ENCODE measurements at regions not wholly inside any gene's neighbourhood (a gene's known extent, or its start where the extent isn't known, plus 50 kb on each side); places are given as distances from the start of the nearest gene placed in this dataset.

DNA sequence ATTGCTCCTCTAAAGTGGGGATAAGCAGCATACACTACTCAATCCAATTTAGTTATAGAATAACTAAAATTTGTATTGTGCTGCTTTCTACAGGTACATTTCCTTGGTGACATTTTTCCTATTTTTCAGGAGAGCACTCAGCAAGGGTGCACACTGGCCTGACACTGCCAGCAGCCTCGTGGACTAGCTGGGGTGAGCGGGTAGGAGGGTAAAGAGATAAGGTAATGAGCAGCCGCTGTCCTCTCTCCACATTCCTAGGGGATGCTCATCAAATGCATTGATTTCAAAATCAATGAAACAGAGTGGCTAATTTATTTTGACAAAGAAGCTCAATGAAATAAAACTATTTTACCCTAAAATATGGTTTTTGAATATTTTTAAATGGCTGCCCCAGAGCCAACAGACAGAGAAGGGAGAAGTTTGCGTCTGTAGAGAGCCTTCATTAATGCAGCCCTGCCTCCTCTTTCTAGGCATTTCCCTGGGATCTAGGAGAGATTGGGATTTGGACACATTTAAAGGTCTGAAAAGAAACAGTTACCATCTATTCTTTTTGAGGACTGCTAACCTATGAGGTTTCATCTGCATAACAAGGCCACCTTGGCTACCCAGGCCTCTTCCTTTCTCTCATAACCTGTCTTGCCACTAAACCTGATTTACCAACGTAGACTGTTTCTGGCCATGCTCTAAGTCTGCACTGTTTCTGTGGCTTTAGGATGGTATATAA is 561.0 kb downstream of the IPMK start:
- in situ Hi-C loops (cut with HindIII; ENCODE audit: low pct_ligation_motif_present, low sequenced_read_pairs) = no loop called here
- TF ChIP-seq CTCF (IDR thresholded peaks at IDR 0.05; ENCODE audit: low read depth, low read length, missing control alignments) = no peak
- H3K27me3 ChIP-seq (replicated peaks) = no peaks in the 10 kb centered on the region

GRCh38 chr10:57706016-57706415 is 561.7 kb downstream of the IPMK start:
- in situ Hi-C loops (cut with HindIII; ENCODE audit: low pct_ligation_motif_present, low sequenced_read_pairs) = no loop called here
- Histone ChIP-seq H3K27me3 (replicated peaks) (no peaks in the 10 kb centered on the region), H3K4me3 (ENCODE audit: low read depth, low read length) (no peak overlapping the region), H3K36me3 (replicated peaks) (no peaks in the 10 kb centered on the region), H3K27ac (no peak overlapping the region)
- no peak for DNase-seq
- no peak for TF ChIP-seq CTCF (IDR thresholded peaks at IDR 0.05; ENCODE audit: low read depth, low read length, missing control alignments)

More for the DNA sequence above, 561.0 kb downstream of the IPMK start:
- no peak overlapping the region for H3K27ac ChIP-seq
- no peak for DNase-seq
- no peaks in the 10 kb centered on the region for H3K36me3 ChIP-seq (replicated peaks)
- H3K4me3 ChIP-seq (ENCODE audit: low read depth, low read length) = no peak overlapping the region

GRCh38 chr10:57699944-57700343 is 567.8 kb downstream of the IPMK start:
- H3K27me3 ChIP-seq (replicated peaks) = no peaks in the 10 kb centered on the region
- no peak overlapping the region for H3K27ac ChIP-seq
- peak; percentile 47 for DNase-seq
- H3K36me3 ChIP-seq (replicated peaks) = no peaks in the 10 kb centered on the region
- no peak overlapping the region for H3K4me3 ChIP-seq (ENCODE audit: low read depth, low read length)
- TF ChIP-seq CTCF (IDR thresholded peaks at IDR 0.05; ENCODE audit: low read depth, low read length, missing control alignments) = no peak
- in situ Hi-C loops (cut with HindIII; ENCODE audit: low pct_ligation_motif_present, low sequenced_read_pairs) = no loop called here

DNA sequence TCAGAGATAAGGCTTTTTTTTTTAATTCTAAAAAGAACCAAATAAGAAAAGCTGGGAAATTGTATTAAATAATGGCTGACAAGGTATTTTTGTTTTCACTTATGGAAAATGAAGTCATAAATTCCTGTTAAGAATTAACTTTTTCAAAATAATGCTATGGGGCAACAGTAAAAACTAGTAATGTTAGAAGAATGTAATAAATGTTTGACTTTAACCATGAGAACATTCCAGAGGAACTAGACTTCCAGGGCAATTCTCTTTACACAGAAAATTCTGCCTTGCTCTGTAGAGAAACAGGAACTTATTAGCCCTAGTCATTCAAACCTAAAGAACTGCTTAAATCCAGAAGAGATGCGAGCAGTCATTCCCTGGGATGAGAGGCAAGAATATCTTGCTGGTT is 571.1 kb downstream of the IPMK start:
- no peak for TF ChIP-seq CTCF (IDR thresholded peaks at IDR 0.05; ENCODE audit: low read depth, low read length, missing control alignments)

DNA sequence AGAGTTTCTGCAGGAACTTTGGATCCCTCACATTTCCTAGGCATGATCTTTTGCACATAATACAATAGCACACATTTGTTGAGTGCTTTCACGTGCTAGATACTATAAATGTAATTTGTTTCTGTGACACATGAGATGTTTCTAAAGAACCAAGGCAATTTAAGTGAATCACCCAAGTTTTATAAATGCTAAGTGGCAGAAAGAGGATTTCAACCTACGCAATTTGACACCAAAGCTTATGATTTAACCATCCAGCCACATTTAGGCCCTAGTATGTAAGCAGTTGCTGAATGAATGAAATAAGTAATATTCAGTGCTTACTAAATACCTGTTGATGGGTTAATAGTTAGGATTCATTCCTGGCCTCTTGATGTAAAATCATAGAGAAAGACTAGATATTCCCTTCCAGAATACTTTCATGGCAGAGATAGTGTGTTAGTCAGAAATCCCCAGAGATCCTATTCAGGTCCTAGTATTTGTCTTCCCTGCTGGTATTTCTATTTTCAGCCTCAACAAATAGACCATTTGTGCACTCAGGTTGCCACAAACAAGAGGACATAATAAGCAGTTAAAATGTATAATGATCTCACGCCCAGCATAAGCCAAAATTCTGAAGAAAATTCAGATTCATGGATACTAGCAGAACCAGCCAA is 572.6 kb downstream of the IPMK start:
- peak overlapping the region; percentile 93 for H3K27ac ChIP-seq
- H3K36me3 ChIP-seq (replicated peaks) = no peaks in the 10 kb centered on the region
- in situ Hi-C loops (cut with HindIII; ENCODE audit: low pct_ligation_motif_present, low sequenced_read_pairs) = no loop called here
- H3K4me3 ChIP-seq (ENCODE audit: low read depth, low read length) = no peak overlapping the region
- TF ChIP-seq CTCF (IDR thresholded peaks at IDR 0.05; ENCODE audit: low read depth, low read length, missing control alignments) = no peak
- no peaks in the 10 kb centered on the region for H3K27me3 ChIP-seq (replicated peaks)
- DNase-seq = peak; percentile 5

More for the DNA sequence above, 571.1 kb downstream of the IPMK start:
- in situ Hi-C loops (cut with HindIII; ENCODE audit: low pct_ligation_motif_present, low sequenced_read_pairs) = no loop called here
- H3K27ac ChIP-seq = peak overlapping the region; percentile 93
- H3K4me3 ChIP-seq (ENCODE audit: low read depth, low read length) = no peak overlapping the region
- DNase-seq = peak; percentile 69
- no peaks in the 10 kb centered on the region for H3K36me3 ChIP-seq (replicated peaks)
- H3K27me3 ChIP-seq (replicated peaks) = no peaks in the 10 kb centered on the region

Data from brain microvascular endothelial cell (primary cell).